K562 (cell line): ENCODE measurements at regions not wholly inside any gene's neighbourhood (a gene's known extent, or its start where the extent isn't known, plus 50 kb on each side); places are given as distances from the start of the nearest gene placed in this dataset.

Source experiments
- BCOR ChIP-seq: fragments of 450-650 bp; IDR thresholded peaks from 2 replicates; pipeline ENCODE4 v1.6.1; 2016
- CCNT2 ChIP-seq: IDR thresholded peaks from 2 replicates; pipeline ENCODE4 v1.6.1; 2011; ENCODE audit warnings: borderline replicate concordance, low read depth, mild to moderate bottlenecking, moderate library complexity, mixed read lengths, low read length; ENCODE audit not compliant: insufficient read length; ENCODE audit errors: extremely low read depth
- GATAD2B ChIP-seq: fragments of 450-650 bp; IDR thresholded peaks from 2 replicates; pipeline ENCODE4 v1.6.1; 2017; ENCODE audit warnings: mild to moderate bottlenecking, borderline replicate concordance
- HEY1 ChIP-seq: fragments of 250-450 bp; sonication (Bioruptor Pico); IDR thresholded peaks from 2 replicates; pipeline ENCODE4 v1.5.0; 2020; ENCODE audit warnings: mild to moderate bottlenecking, moderate library complexity, borderline replicate concordance
- PML ChIP-seq: IDR thresholded peaks from 2 replicates; pipeline ENCODE4 v1.6.1; 2012; ENCODE audit warnings: low read length, inconsistent platforms
- PREB ChIP-seq: sonication (generic); formaldehyde crosslinking; IDR thresholded peaks from 2 replicates; pipeline ENCODE4 v1.8.1; 2023; ENCODE audit warnings: mild to moderate bottlenecking, missing genetic modification reagents
- RBM39 ChIP-seq: fragments of 200-400 bp; formaldehyde crosslinking; optimal IDR thresholded peaks from 2 replicates; pipeline ENCODE3; 2018; ENCODE audit warnings: low read depth, low read length
- RERE ChIP-seq: sonication (generic); formaldehyde crosslinking; IDR thresholded peaks from 2 replicates; pipeline ENCODE4 v1.8.0; 2023; ENCODE audit warnings: missing genetic modification reagents, mild to moderate bottlenecking, borderline replicate concordance
- STAT6 ChIP-seq: sonication (generic); formaldehyde crosslinking; IDR thresholded peaks from 2 replicates; pipeline ENCODE4 v1.8.1; 2023; ENCODE audit warnings: mild to moderate bottlenecking, missing genetic modification reagents
- THRAP3 ChIP-seq: fragments of 450-650 bp; IDR thresholded peaks from 2 replicates; pipeline ENCODE4 v1.6.1; 2016; ENCODE audit warnings: mild to moderate bottlenecking, inconsistent platforms, borderline replicate concordance
- ZNF609 ChIP-seq: sonication (generic); formaldehyde crosslinking; IDR thresholded peaks from 2 replicates; pipeline ENCODE4 v1.8.1; 2023; ENCODE audit warnings: missing genetic modification reagents, mild to moderate bottlenecking, borderline replicate concordance

- TF ChIP-seq RBM39 (no peak), STAT6 (CRISPR knock-in tag) (peak; percentile 26; the same call in 1 of the 2 replicates), CCNT2 (no peak), GATAD2B (peak; percentile 69; the same call in 1 of the 2 replicates), PML (peak; percentile 97), ZNF609 (CRISPR knock-in tag) (peak; percentile 47; the same call in 1 of the 2 replicates), RERE (CRISPR knock-in tag) (no peak), THRAP3 (0 out of 2 replicates have a peak, but pooled peaks have one; percentile 6), BCOR (peak; percentile 92), HEY1 (CRISPR knock-in tag) (no peak; the same call in 1 of the 2 replicates), PREB (CRISPR knock-in tag) (no peak)
Measured at GRCh38 chr7:106978425-106979420, 65.8 kb upstream of the PRKAR2B start (continued).
